HepG2 (cell line): ENCODE measurements at regions not wholly inside any gene's neighbourhood (a gene's known extent, or its start where the extent isn't known, plus 50 kb on each side); places are given as distances from the start of the nearest gene placed in this dataset.

Experiments
- ARID5B ChIP-seq: IDR thresholded peaks from 2 replicates; pipeline ENCODE4 v1.4.0; 2020; ENCODE audit warnings: mild to moderate bottlenecking, missing genetic modification reagents
- BRD4 ChIP-seq: sonication (generic); formaldehyde crosslinking; IDR thresholded peaks from 2 replicates; pipeline ENCODE4 v1.4.0; 2020; ENCODE audit warnings: missing genetic modification reagents
- EP300 ChIP-seq, 3 experiments: sonication (generic) in 1 of 3; formaldehyde crosslinking in 1 of 3; IDR thresholded peaks; 2 replicates each; pipeline versions ENCODE4 v1.5.1 to v1.6.1; 2011 to 2020; ENCODE audit warnings: low read depth in 2 of 3, low read length in 2 of 3, borderline replicate concordance in 1 of 3, improper control_type of control experiment in 1 of 3, mild to moderate bottlenecking in 1 of 3, missing genetic modification reagents in 1 of 3, moderate library complexity in 1 of 3
- GATA4 ChIP-seq: sonication (generic); IDR thresholded peaks from 2 replicates; pipeline ENCODE4 v1.6.1; 2016; ENCODE audit warnings: antibody characterized with exemption, low read depth, borderline replicate concordance
- HMG20B ChIP-seq: conservative IDR thresholded peaks from 2 replicates; pipeline ENCODE4 v1.6.1; 2016; ENCODE audit warnings: missing genetic modification reagents, missing compliant biosample characterization
- IKZF4 ChIP-seq: sonication (generic); formaldehyde crosslinking; IDR thresholded peaks from 2 replicates; pipeline ENCODE4 v1.5.1; 2020; ENCODE audit warnings: borderline replicate concordance, mild to moderate bottlenecking, low read depth, missing genetic modification reagents; ENCODE audit errors: not compliant biosample characterization
- ISL2 ChIP-seq: sonication (generic); formaldehyde crosslinking; IDR thresholded peaks from 2 replicates; pipeline ENCODE4 v1.5.0; 2020; ENCODE audit warnings: missing genetic modification reagents
- MYNN ChIP-seq: sonication (generic); formaldehyde crosslinking; IDR thresholded peaks from 2 replicates; pipeline ENCODE4 v1.4.0; 2020; ENCODE audit warnings: mild to moderate bottlenecking, low read depth, missing genetic modification reagents
- NFE2 ChIP-seq: sonication (generic); formaldehyde crosslinking; IDR thresholded peaks from 2 replicates; pipeline ENCODE4 v1.4.0; 2020; ENCODE audit warnings: missing genetic modification reagents
- NFYB ChIP-seq: sonication (generic); formaldehyde crosslinking; IDR thresholded peaks from 2 replicates; pipeline ENCODE4 v1.4.0; 2020; ENCODE audit warnings: missing genetic modification reagents
- POLR2AphosphoS5 ChIP-seq: IDR thresholded peaks from 2 replicates; pipeline ENCODE4 v1.6.1; 2012; ENCODE audit warnings: low read depth, low read length
- SOX6 ChIP-seq, 2 experiments: fragments of 450-650 bp in 1 of 2; sonication (generic) in 1 of 2; formaldehyde crosslinking in 1 of 2; IDR thresholded peaks; 2 replicates each; pipeline versions ENCODE4 v1.4.0 to v1.6.1; 2017 to 2020; ENCODE audit warnings: antibody characterized with exemption in 1 of 2, mild to moderate bottlenecking in 1 of 2, missing genetic modification reagents in 1 of 2
- XRCC5 ChIP-seq: fragments of 200-400 bp; formaldehyde crosslinking; optimal IDR thresholded peaks from 2 replicates; pipeline ENCODE3; 2017; ENCODE audit warnings: mild to moderate bottlenecking, low read length
- ZC3H13 ChIP-seq: sonication (generic); formaldehyde crosslinking; IDR thresholded peaks from 2 replicates; pipeline ENCODE4 v1.8.1; 2023; ENCODE audit warnings: mild to moderate bottlenecking, missing genetic modification reagents, moderate library complexity
- ZFP37 ChIP-seq: sonication (generic); formaldehyde crosslinking; IDR thresholded peaks from 2 replicates; pipeline ENCODE4 v1.4.0; 2020; ENCODE audit warnings: missing genetic modification reagents, borderline replicate concordance
- ZNF468 ChIP-seq: sonication (generic); formaldehyde crosslinking; IDR thresholded peaks from 2 replicates; pipeline ENCODE4 v1.8.0; 2022; ENCODE audit warnings: mild to moderate bottlenecking, moderate library complexity, missing genetic modification reagents
- ZNF572 ChIP-seq: sonication (generic); formaldehyde crosslinking; IDR thresholded peaks from 2 replicates; pipeline ENCODE4 v1.5.1; 2020; ENCODE audit warnings: mild to moderate bottlenecking, missing genetic modification reagents
- ZNF644 ChIP-seq: IDR thresholded peaks from 2 replicates; pipeline ENCODE4 v1.6.1; 2016; ENCODE audit warnings: low read depth
- TF ChIP-seq, protein P1 (sequence below): conservative IDR thresholded peaks from 2 replicates; pipeline ENCODE4 v1.6.1; 2018; ENCODE audit warnings: missing genetic modification reagents
- TF ChIP-seq, protein P2 (sequence below): sonication (generic); formaldehyde crosslinking; IDR thresholded peaks from 2 replicates; pipeline ENCODE4 v1.4.0; 2020; ENCODE audit warnings: missing genetic modification reagents, borderline replicate concordance

DNA sequence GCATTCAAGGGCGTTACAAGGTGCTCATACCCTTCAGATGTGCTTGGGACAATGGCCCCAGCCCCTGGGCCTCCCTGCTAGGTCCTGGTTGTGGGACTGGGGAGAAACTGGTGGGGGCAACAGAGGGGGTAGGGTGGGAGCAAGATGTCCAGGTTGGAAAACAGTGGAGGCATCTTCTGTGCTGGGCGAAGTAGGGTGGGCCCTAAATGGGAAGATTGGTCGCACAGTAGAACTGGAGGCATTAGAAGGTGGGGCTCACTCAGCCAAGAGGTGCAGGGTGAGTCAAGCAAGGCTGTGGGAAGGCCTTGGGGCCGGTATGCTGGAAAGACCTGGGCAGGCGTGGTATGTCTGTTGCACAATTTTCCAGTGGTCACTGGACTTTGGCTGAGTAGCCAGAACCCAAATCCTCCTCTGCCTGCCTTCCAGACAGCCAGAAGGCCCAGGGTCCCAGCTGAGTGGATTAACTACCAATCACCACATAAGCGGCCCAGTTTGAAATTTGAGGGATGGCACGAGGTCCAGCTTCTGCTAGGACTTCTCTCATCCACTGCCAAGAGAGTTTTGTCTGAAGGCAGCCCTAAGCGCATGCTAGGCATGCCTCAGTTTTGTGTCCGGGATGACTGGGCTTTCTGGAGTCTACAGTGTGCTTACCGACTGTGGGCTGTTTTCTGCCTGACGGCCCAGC, 74.5 kb downstream of the LSM3 start (continued):
- no peak for TF ChIP-seq NFYB (CRISPR knock-in tag)
- no peak for TF ChIP-seq ZC3H13 (CRISPR knock-in tag)
- TF ChIP-seq ZNF572: no peak
- no peak for TF ChIP-seq XRCC5
- 0 out of 2 replicates have a peak, but pooled peaks have one; percentile 27 for TF ChIP-seq ISL2 (CRISPR knock-in tag)
- TF ChIP-seq ZNF644: peak; percentile 85
- no peak for TF ChIP-seq MYNN
- TF ChIP-seq BRD4: no peak
- no peak for TF ChIP-seq EP300 (IDR thresholded peaks at IDR 0.05; ENCODE audit: low read depth in 2 of 2, low read length in 2 of 2)
- no peak for TF ChIP-seq EP300 (CRISPR knock-in tag; IDR thresholded peaks at IDR 0.05; ENCODE audit: borderline replicate concordance)
- no peak for TF ChIP-seq POLR2AphosphoS5
- TF ChIP-seq GATA4: no peak
- TF ChIP-seq ZNF468 (CRISPR knock-in tag): no peak
- no peak for TF ChIP-seq NFE2 (CRISPR knock-in tag)
- TF ChIP-seq ZFP37: no peak
- no peak for TF ChIP-seq HMG20B (CRISPR knock-in tag)
- no peak for TF ChIP-seq SOX6 (IDR thresholded peaks at IDR 0.05)
- peak; percentile 60 for TF ChIP-seq SOX6 (CRISPR knock-in tag; IDR thresholded peaks at IDR 0.05)
- TF ChIP-seq, protein P1, sequence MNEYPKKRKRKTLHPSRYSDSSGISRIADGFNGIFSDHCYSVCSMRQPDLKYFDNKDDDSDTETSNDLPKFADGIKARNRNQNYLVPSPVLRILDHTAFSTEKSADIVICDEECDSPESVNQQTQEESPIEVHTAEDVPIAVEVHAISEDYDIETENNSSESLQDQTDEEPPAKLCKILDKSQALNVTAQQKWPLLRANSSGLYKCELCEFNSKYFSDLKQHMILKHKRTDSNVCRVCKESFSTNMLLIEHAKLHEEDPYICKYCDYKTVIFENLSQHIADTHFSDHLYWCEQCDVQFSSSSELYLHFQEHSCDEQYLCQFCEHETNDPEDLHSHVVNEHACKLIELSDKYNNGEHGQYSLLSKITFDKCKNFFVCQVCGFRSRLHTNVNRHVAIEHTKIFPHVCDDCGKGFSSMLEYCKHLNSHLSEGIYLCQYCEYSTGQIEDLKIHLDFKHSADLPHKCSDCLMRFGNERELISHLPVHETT (CRISPR knock-in tag): no peak
- peak; percentile 71 for TF ChIP-seq ARID5B (CRISPR knock-in tag)
- TF ChIP-seq, protein P2, sequence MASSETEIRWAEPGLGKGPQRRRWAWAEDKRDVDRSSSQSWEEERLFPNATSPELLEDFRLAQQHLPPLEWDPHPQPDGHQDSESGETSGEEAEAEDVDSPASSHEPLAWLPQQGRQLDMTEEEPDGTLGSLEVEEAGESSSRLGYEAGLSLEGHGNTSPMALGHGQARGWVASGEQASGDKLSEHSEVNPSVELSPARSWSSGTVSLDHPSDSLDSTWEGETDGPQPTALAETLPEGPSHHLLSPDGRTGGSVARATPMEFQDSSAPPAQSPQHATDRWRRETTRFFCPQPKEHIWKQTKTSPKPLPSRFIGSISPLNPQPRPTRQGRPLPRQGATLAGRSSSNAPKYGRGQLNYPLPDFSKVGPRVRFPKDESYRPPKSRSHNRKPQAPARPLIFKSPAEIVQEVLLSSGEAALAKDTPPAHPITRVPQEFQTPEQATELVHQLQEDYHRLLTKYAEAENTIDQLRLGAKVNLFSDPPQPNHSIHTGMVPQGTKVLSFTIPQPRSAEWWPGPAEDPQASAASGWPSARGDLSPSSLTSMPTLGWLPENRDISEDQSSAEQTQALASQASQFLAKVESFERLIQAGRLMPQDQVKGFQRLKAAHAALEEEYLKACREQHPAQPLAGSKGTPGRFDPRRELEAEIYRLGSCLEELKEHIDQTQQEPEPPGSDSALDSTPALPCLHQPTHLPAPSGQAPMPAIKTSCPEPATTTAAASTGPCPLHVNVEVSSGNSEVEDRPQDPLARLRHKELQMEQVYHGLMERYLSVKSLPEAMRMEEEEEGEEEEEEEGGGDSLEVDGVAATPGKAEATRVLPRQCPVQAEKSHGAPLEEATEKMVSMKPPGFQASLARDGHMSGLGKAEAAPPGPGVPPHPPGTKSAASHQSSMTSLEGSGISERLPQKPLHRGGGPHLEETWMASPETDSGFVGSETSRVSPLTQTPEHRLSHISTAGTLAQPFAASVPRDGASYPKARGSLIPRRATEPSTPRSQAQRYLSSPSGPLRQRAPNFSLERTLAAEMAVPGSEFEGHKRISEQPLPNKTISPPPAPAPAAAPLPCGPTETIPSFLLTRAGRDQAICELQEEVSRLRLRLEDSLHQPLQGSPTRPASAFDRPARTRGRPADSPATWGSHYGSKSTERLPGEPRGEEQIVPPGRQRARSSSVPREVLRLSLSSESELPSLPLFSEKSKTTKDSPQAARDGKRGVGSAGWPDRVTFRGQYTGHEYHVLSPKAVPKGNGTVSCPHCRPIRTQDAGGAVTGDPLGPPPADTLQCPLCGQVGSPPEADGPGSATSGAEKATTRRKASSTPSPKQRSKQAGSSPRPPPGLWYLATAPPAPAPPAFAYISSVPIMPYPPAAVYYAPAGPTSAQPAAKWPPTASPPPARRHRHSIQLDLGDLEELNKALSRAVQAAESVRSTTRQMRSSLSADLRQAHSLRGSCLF (CRISPR knock-in tag): no peak
- TF ChIP-seq IKZF4 (CRISPR knock-in tag): no peak
